RWPE1 (cell line): ENCODE measurements at regions not wholly inside any gene's neighbourhood (a gene's known extent, or its start where the extent isn't known, plus 50 kb on each side); places are given as distances from the start of the nearest gene placed in this dataset.

Experiments used
- CTCF ChIA-PET: fragments of 350-600 bp; sonication (Branson Sonifier 250); formaldehyde crosslinking; extraction: SDS; loops from one replicate; lab custom pipeline; 2021; lab: Yijun Ruan, JAX
- POLR2A ChIA-PET: fragments of 400-600 bp; formaldehyde crosslinking; extraction: SDS; loops from one replicate; lab custom pipeline; 2020; ENCODE audit warnings: antibody characterized with exemption; ENCODE audit not compliant: low non-redundant PET; lab: Yijun Ruan, JAX
- DNase-seq: peaks from one replicate; pipeline ENCODE4 v3.0.0; 2012; ENCODE audit warnings: low spot score
- H3K27ac ChIP-seq: fragments of 450-650 bp; 2 replicates; pipeline ENCODE4 v1.5.1; 2017
- TF ChIP-seq, protein P1 (sequence below): fragments of 450-650 bp; conservative IDR thresholded peaks from 2 replicates; pipeline ENCODE4 v1.5.1; 2017; ENCODE audit warnings: low read depth, mild to moderate bottlenecking

GRCh38 chr10:131013281-131013912, 298.1 kb downstream of the TCERG1L start:
- POLR2A ChIA-PET = no interaction called here
- DNase-seq = no peak
- CTCF ChIA-PET = no interaction called here

DNA sequence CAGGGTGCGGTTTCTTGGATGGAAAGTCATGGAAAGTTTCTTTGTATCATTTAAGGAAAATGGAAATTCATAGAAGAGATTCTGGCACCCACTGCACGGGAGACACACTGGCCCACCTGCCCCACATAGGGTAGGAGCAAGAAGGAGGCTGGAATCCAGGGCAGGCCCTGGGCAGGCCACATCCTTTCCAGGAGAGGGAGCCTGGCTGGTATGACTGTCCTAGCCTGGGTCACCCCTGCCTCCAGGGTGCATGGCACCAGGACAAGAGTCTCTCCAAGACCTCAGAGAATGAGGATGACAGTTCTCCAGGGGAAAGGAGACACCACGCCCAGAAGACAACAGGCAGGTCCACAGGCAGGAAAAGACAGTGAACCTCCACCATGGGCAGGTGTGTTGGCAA, 297.2 kb downstream of the TCERG1L start:
- no peak for DNase-seq
- POLR2A ChIA-PET = no interaction called here
- TF ChIP-seq, protein P1, sequence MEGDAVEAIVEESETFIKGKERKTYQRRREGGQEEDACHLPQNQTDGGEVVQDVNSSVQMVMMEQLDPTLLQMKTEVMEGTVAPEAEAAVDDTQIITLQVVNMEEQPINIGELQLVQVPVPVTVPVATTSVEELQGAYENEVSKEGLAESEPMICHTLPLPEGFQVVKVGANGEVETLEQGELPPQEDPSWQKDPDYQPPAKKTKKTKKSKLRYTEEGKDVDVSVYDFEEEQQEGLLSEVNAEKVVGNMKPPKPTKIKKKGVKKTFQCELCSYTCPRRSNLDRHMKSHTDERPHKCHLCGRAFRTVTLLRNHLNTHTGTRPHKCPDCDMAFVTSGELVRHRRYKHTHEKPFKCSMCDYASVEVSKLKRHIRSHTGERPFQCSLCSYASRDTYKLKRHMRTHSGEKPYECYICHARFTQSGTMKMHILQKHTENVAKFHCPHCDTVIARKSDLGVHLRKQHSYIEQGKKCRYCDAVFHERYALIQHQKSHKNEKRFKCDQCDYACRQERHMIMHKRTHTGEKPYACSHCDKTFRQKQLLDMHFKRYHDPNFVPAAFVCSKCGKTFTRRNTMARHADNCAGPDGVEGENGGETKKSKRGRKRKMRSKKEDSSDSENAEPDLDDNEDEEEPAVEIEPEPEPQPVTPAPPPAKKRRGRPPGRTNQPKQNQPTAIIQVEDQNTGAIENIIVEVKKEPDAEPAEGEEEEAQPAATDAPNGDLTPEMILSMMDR = no peak
- H3K27ac ChIP-seq = no peak overlapping the region
- CTCF ChIA-PET = no interaction called here

More at GRCh38 chr10:131013281-131013912, 298.1 kb downstream of the TCERG1L start:
- H3K27ac ChIP-seq = no peak overlapping the region
- TF ChIP-seq, protein P1 = no peak

DNA sequence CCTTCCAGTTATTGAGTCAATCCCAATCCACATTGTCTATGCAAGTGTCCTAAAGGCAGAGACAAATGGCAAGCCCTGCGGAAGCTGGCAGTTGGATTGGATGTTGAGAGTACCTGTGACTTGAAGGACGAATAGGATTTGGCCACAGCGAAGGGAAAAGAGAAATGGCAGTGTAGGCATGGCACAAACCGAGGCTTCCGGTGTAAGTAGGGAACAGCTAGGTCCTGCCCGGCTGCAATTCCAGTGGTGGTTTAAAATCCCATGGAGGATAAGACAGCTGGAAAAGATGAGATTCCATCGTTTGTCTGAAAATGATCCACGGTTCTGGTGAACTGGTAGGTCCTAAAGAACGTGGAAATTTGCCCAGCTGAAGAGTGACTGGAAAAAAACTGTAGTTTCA, 296.2 kb downstream of the TCERG1L start:
- TF ChIP-seq, protein P1 = no peak

DNA sequence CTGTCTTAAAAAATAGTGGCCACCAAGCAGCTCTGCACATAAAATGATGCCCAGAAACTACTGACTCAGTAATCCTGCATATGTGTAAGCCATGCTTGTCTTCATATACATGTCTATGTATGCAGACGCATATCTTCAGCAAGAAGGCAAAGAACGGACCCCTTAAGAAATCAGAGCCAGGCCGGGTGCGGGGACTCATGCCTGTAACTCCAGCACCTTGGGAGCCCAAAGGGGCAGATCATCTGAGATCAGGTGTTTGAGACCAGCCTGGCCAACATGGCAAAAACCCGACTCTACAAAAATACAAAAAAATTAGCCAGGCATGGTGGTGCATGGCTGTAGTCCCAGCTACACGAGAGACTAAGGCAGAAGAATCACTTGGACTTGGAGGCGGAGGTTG, 295.0 kb downstream of the TCERG1L start:
- ChIA-PET CTCF (no interaction called here), POLR2A (no interaction called here)
- no peak for DNase-seq
- TF ChIP-seq, protein P1 = no peak
- no peak overlapping the region for H3K27ac ChIP-seq

More for the DNA sequence above, 296.2 kb downstream of the TCERG1L start:
- H3K27ac ChIP-seq = no peak overlapping the region
- no peak for DNase-seq
- ChIA-PET POLR2A (no interaction called here), CTCF (no interaction called here)

- TF ChIP-seq, protein P1 = no peak
- ChIA-PET POLR2A (no interaction called here), CTCF (no interaction called here)
- no peak overlapping the region for H3K27ac ChIP-seq
- DNase-seq = no peak
Measured at GRCh38 chr10:131017566-131018285, 293.8 kb downstream of the TCERG1L start.

DNA sequence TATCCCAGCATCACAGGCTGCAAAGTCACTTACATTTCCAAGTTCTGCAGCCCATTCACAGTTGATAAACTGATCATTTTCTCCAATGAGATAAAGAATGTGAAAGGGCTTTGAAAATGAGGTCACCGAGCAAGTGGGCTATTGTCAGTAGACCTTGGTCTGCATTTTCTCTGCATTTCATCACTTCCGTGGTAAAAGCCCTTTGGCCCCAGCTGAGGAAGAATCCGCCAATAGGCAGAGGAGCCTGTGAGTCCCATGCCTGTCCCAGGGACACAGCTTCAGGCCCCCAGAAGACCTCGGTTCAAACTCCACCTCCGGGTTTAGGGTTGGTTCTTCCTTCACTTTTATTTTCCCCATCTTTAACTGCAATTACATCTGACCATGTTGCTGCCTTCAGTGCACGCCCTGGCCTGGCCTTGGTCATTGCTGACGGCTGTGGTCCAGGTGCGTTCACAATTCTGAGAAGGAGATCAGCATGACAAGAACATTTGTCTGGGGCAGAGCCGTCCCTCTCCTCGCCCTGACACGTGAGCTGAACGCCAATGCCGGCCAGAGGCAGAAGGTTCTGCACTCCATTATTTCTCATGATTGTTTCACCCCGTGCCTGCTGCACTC, 292.5 kb downstream of the TCERG1L start:
- no peak overlapping the region for H3K27ac ChIP-seq
- no peak for DNase-seq
- CTCF ChIA-PET = no interaction called here
- POLR2A ChIA-PET = no interaction called here
- TF ChIP-seq, protein P1 = no peak
